GM10266 (cell line): ENCODE measurements at regions not wholly inside any gene's neighbourhood (a gene's known extent, or its start where the extent isn't known, plus 50 kb on each side); places are given as distances from the start of the nearest gene placed in this dataset.

Source experiments
- DNase-seq: peaks from one replicate; pipeline ENCODE4 v3.0.0; 2012; ENCODE audit errors: extremely low spot score
- TF ChIP-seq, protein P1 (sequence below): IDR thresholded peaks from 2 replicates; pipeline ENCODE4 v1.5.1; 2012; ENCODE audit warnings: mild to moderate bottlenecking, low read depth; ENCODE audit not compliant: control insufficient read depth, insufficient read depth; ENCODE audit errors: missing control alignments

DNA sequence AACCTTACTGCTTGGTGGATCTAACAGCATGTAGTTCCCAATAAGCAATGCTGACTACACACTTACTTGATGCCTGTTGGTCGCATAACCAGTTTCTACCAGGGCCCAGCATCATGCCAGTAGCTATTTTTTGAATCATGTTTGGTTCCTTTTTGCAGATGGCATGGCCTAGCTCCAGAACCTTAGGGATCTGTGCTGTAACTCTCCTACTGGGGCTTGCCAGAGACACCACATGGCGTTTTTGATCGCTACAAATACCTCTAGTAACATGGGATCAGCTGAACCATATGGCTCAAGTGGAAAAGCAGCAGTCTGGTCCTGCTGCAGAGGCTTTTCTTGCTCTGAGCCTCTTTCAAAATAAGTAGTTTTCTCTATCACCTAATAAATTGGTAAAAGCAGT is 654.6 kb upstream of the API5 start:
- TF ChIP-seq, protein P1, sequence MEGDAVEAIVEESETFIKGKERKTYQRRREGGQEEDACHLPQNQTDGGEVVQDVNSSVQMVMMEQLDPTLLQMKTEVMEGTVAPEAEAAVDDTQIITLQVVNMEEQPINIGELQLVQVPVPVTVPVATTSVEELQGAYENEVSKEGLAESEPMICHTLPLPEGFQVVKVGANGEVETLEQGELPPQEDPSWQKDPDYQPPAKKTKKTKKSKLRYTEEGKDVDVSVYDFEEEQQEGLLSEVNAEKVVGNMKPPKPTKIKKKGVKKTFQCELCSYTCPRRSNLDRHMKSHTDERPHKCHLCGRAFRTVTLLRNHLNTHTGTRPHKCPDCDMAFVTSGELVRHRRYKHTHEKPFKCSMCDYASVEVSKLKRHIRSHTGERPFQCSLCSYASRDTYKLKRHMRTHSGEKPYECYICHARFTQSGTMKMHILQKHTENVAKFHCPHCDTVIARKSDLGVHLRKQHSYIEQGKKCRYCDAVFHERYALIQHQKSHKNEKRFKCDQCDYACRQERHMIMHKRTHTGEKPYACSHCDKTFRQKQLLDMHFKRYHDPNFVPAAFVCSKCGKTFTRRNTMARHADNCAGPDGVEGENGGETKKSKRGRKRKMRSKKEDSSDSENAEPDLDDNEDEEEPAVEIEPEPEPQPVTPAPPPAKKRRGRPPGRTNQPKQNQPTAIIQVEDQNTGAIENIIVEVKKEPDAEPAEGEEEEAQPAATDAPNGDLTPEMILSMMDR, result no peak
- DNase-seq, result no peak

DNA sequence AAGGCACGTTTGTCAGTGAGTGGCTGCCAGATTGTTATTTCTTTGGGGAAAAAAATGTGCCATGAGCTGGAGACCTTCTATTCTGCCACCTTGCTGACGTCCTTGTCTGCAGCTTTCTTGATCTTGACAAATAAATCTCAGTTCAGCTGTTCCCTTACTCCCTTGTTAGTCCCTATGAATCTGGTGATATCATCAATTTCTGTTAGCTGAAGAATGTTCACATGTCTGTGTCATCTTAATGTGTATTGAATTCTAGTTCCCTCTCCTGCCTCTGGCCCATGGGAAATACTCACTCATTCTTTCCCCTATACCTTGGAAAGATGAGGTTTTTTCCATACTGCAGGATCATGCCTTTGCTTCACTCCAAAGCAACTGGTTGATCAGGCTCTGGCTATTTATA is 649.9 kb upstream of the API5 start:
- TF ChIP-seq, protein P1, result no peak
- no peak for DNase-seq

DNA sequence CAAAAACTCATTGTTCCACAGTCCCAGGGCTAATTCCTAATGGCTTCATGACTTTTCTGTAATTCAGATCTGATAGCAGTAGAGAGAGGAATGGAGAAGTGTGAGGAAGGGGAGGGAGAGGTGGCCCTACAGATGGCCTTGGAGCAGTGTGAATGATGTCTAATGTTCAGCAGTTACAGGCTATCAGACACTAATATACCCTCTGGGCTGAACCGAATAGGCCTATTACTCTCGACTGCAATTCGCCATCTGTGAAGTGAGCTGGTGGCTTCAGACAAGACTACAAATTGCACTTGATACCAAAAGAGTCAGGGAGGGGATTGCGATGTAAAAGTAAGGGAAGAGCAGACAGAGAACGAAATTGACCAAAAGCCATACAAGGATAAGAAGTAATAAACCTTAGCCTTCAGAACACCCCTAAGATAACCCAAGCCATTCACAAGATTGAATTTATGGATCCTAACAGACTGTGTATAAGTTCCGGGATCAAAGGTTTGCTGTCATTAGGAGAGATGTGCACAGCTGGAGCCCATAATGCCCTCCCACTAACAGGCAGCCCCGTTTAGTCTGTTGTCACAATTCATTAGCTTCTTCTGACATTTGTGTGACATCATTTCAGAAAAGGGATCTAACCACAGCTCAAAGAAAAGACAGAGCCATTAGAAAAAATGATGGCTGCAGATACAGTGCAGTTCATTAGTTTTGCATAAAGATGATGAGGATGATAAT is 642.4 kb upstream of the API5 start:
- DNase-seq, result no peak
- TF ChIP-seq, protein P1, result no peak

DNA sequence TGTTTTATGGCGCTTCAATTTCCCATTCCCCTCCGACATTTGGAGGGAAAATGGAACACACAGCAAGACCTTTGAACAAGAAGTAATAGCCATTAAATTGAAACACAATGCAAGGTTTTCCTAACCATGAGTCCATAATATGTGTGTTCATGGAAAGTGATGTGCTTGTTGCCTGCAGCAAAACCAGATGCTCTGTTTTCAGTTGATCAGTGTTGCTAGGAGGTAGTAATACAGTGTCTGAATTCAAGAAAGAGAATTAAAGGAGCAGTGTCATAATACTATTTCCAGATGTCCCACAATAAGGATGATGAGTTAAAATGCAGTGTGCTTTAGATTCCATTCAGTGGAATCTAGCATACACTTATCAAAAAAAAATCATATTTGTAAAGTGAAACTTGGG is 637.4 kb upstream of the API5 start:
- TF ChIP-seq, protein P1, result no peak
- no peak for DNase-seq

DNA sequence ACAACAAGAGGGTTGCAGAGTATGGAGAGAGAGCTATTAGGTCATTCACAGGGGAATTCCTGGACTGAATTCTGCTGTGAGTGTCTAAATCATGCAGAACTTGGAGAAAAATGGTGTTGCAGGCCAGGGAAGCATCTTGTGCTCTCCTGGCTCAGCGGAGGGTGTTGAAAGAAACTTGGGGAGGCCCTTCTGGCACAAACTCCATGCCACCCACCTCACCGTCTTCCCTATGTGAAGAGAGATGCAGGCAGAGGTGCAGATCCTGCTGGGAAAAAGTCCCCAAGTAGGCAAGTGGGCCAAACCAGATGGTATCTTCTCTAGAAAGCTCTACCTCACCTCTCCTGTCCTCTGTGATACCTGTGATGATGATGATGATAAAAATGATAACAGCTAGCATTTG is 604.3 kb upstream of the API5 start:
- DNase-seq, result no peak
- TF ChIP-seq, protein P1, result no peak

DNA sequence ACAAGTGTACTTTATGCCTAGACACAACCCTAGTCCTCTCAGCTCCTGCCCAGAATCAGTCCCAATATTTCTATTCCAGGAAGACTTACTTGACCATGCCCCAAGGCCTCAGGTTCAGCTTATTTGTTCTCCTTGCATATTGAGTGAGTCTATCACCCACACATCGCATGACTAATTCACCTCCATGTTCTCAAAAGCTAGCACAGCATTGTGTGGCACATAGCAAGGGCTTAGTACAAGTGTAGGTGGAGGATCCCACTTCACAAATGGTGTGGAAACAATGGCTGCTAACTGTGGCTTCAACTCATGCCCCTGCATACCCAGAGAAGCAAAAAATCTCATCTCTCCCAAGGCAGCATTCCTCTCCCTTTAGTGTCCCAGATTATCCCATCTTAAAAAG is 602.6 kb upstream of the API5 start:
- no peak for DNase-seq
- TF ChIP-seq, protein P1, result no peak

DNA sequence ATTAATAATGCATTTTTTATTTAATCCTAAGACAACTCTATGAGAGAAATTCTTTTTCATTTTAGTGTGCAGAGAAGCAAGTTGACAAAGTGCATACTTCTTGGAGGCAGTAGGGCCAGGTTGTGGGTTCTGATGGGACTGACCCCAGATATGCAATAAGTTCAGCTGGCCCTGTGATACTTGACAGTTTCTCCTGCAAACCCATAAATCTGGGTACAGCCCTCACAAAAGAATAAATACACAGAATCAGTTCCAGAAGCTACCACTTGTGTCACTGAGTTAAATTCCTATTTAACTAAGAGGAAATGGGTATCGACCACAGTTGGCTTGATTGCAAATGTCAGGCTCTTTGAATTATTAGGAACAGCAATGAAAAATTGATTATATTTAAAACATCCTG is 598.5 kb upstream of the API5 start:
- DNase-seq, result no peak
- TF ChIP-seq, protein P1, result no peak
